ENCODE measurements at regions not wholly inside any gene's neighbourhood (a gene's known extent, or its start where the extent isn't known, plus 50 kb on each side); places are given as distances from the start of the nearest gene placed in this dataset.

- DNase-seq = no peak
These were observed 178.5 kb upstream of the RPL38 start for GRCh38 chr17:74024871-74025531.

GRCh38 chr17:74027444-74027843, 176.0 kb upstream of the RPL38 start:
- DNase-seq = no peak

DNA sequence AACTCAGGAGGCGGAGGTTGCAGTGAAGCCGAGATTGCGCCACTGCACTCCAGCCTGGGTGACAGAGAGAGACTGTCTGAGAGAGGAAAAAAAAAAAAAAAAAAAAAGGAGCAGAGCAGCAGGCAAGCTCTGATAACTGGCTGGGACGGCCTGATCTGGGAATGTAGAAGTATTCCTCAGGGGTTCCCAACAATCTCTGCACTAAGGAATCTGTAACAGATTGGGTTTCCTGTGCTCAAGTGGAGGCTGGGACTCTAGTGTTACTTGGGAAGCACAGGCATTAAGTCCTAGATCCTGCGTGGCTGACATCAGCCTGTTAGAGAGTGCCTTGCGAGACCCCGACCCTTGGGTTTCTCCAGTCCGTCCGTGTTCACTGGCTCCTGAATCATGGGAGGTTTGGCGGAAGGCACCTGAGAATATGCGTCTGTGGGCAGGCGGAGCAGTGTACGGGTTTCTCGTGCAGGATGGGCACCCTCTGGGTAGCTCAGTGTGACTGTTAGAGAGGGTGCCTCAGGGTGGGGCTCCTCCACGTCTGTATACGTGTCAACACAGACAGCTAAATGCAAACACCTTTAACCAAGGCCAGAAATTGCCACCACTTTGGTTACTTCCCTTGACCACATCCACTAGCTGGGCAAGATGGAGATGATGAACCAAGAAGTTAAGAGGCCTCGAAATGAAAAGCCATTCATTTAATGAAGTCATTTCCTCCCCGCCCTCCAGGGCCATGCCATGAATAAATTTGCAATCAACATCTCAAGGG, 174.9 kb upstream of the RPL38 start:
- DNase-seq = no peak

DNA sequence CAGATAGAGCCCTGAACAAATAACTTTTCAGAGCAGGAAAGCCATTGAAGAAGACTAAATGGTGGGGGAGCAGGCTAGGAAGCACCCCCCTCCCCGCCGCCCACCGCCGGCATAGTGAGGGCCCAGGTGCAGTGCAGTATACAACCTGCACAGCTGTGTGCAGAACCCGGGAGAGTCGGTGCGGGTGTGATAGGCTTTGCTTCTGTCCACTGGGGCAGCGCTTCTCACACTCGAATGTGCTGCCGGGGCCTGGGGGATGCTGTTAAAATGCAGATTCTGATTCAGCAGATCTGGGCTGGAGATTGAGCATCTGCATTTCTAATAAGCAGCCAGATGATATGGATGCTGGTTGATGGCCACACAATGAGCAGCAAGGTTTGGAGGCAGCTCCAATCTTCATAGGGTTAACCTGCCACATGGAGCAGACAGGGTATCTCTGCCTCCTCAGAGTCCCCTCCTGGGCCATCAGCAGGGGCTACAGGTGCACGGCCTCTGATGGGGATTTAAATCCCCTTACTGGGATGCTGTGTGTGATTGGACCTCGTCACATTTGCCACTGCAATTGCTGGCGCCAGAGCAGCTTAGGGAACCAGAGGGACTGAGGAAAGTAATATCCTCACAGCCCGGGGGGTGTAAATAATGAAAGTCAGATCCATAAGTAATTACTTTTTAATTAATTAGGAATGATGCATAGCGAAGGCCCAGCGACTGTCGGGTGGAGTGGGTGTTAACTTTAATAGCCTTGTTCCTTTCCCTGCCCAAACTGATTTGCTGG, 172.0 kb upstream of the RPL38 start:
- no peak for DNase-seq

GRCh38 chr17:74032222-74032621, 171.3 kb upstream of the RPL38 start:
- DNase-seq = no peak

DNA sequence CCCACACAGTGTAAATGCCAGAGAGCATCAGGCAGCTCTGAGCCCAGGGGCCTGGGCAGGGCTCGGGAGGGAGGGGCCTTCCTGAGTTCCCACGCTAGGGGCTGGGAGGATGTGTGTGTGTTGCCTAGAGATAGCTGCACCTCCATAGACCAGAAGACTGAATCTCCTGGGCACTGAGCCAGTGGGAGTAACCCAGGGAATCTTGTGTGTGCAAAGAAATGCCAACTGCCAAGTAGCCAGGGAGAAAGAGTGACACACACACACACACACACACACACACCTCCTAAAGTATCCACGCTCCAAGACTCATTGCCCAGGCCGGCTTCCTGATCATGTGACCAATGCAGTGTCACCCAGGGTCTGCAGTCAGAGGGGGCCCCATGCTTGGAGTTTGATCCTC, 166.2 kb upstream of the RPL38 start:
- DNase-seq = no peak

DNA sequence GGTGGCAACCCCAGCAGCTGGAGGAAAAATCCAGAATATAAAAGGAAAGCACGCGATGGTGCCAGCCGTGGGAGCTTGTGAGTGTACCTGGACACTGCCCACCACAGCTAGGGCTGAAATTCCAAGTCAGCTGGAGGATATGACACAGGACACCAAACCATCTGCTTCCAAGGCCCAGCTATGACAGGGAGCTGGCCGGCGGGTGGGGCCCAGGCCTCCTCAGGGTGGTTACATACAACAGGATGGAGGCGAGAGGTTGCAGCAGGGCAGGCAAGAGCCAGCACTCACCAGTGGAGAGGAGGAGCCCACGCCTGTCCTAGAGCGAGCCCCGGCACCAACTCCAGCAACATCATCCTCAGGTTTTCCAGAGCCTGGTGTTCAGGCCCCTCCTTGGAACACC, 163.2 kb upstream of the RPL38 start:
- no peak for DNase-seq

- DNase-seq = no peak
These were observed 162.7 kb upstream of the RPL38 start for GRCh38 chr17:74040729-74041128.

DNA sequence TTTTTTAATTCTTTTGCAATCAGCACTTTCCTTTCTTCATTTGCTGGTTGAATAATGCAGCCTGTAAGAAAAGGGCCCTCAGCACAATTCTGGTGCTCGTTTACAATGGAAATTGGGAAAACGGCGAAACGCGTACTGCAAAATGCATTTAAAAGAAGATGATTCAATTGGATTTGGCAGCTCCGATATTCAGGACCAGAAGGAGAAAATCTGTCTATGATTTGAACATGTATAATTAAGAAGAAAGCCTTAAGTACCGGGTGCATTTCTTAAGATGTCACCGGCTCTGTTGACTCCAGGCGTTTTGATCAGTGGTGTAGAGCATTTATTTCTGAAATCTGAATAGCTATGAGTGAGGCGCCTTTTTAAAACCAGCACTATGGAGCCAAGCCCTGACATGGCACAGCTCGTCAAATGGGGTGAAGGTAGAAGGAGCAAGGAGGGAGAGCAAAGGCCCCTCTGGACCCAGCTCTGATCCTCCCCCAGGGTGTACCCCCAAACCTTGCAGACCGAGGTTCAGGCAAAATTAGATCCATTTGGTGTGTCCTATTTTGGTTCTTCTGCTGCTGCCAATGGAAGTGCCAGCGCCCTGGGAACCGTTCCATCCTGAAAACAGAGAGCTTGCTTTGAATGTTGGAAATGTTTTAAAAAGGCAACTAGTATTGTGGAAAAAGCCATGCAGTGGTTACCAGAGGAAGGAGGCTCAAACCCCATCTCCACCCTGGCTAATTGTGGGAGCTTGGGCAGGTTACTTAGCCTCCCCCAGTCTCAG, 161.4 kb upstream of the RPL38 start:
- no peak for DNase-seq

DNA sequence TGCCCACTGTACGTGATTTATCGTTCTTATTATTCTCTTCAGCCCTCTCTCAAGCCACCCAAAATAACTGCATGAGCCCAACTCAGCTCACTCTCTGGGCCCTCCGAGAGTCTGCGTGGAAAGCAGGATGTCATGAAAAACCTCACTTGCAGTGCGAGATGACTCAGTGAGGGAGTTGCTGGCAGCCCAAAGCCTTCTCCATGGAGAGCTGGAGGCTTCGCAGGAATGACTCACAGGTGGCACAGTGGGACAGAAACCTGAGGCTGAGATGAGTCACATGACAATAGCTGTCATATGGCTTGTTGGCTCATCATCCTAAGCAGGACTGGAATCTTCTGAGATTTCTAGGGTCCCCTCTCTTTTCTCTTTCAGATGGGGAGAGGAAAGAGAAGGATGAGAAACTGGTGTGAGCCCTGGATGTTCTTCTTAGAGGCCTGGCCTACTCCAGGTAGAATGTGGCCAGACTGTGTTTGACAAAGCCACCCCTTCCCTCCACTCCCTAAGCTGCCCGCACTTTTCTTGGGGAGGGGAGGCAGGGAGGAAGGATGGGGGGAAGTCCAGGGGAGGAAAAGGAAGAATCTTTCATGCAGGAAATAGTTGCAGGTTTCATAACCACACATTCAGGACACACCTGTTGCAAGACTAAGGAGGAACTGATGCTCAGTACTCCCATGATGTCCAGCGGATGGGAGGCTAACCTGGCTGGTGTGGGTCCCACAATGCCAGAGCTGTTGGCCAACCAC, 160.6 kb upstream of the RPL38 start:
- DNase-seq = no peak

DNA sequence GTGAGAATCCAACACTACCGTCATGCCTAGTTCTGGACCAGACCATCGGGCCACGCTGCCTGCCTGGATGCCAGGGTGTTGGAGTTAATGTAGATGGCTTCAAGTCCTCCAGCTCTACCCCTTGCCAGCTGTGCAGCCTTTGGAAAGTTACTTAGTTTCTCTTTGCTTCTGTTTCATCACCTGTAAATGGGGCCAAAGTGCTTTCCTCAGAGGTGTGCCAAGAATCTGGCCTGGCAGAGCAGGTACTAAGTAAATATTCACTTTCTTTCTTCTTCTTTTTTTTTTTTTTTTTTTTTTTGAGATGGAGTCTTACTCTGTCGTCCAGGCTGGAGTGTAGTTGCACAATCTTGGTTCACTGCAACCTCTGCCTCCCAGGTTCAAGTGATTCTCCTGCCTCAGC, 159.5 kb upstream of the RPL38 start:
- no peak for DNase-seq

GRCh38 chr17:74045608-74046280, 157.7 kb upstream of the RPL38 start:
- no peak for DNase-seq

- DNase-seq = no peak
These were observed 154.1 kb upstream of the RPL38 start for GRCh38 chr17:74049167-74049966.

GRCh38 chr17:74049967-74050458, 153.5 kb upstream of the RPL38 start:
- DNase-seq = no peak

DNA sequence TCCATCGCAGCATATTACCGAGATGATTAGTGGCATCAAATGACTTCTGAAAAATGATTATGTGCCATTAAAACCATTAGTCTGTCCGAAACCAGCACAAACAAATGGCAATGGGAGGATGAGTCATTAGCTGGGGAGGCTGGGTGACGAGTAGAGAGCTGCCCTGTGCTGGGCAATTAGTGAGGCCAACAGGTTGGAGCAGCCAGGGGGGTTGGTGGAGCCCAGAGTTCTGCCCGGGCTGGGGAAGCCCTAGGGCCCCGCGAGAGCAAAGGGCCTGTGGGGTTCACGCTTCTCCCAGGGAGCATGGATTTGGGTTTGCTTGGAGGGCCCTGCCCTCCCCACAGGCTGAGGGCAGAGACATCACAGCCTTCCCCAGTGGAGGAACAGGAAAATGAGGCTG, 152.1 kb upstream of the RPL38 start:
- no peak for DNase-seq

- DNase-seq = no peak
These were observed 150.3 kb upstream of the RPL38 start for GRCh38 chr17:74052993-74053711.

- no peak for DNase-seq
These were observed 149.8 kb upstream of the RPL38 start for GRCh38 chr17:74053712-74054078.

DNA sequence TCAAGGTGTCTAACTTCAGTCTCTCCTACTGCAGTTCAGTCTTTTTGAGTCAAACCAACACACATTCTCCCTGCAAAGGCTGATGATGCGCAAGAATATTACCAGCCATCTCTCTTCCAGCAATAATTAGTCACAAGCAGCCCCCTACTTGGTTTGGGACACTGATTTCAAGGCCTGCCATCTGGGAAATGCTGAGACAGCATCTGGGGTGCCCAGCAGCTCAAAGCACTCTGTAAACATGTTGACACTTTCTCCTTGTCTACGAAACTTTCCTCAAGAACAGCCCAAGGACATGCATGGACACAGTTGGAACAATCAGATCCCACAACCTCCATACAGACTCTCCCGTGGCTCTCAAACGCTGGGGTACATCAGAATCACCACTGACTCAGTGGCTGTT, 149.2 kb upstream of the RPL38 start:
- DNase-seq = no peak

- no peak for DNase-seq
These were observed 147.8 kb upstream of the RPL38 start for GRCh38 chr17:74055508-74056160.

Data from NCI-H2081 treated with DMSO at 0.1 percent for 48 hours (cell line).